Right atrium auricular region (tissue), 2 donors: ENCODE measurements at regions not wholly inside any gene's neighbourhood (a gene's known extent, or its start where the extent isn't known, plus 50 kb on each side); places are given as distances from the start of the nearest gene placed in this dataset.

ENCODE experiments used
- DNase-seq: peaks from one replicate; pipeline ENCODE4 v3.0.0-alpha.2; 2019; ENCODE audit warnings: low spot score
- H3K27ac ChIP-seq, 2 donors: fragments of 200-600 bp; sonication (generic); 1 replicate in 1 of 2; 2 replicates in 1 of 2; pipeline ENCODE4 v1.5.1; 2016 to 2019
- H3K27me3 ChIP-seq, 2 donors: fragments of 200-600 bp; sonication (generic); one replicate each; pipeline versions ENCODE4 v1.5.1 to v1.6.0; 2017 to 2019
- H3K36me3 ChIP-seq: fragments of 200-600 bp; sonication (generic); one replicate; pipeline ENCODE4 v1.5.1; 2016
- H3K4me1 ChIP-seq, 2 donors: fragments of 200-600 bp; sonication (generic); one replicate each; pipeline versions ENCODE4 v1.5.1 to v1.6.0; 2017 to 2019
- H3K4me3 ChIP-seq, 2 donors: fragments of 200-600 bp; sonication (generic); 1 replicate in 1 of 2; 2 replicates in 1 of 2; pipeline ENCODE4 v1.5.1; 2017 to 2019; ENCODE audit warnings: mild to moderate bottlenecking in 1 of 2, moderate library complexity in 1 of 2
- H3K9me3 ChIP-seq, 2 donors: fragments of 200-600 bp; sonication (generic); one replicate each; pipeline ENCODE4 v1.5.1; 2019
- TF ChIP-seq, protein P1 (sequence below), 2 donors: fragments of 200-600 bp; sonication (generic); IDR thresholded peaks; one replicate each; pipeline ENCODE4 v1.5.1; 2019; ENCODE audit warnings: antibody characterized with exemption in 2 of 2

DNA sequence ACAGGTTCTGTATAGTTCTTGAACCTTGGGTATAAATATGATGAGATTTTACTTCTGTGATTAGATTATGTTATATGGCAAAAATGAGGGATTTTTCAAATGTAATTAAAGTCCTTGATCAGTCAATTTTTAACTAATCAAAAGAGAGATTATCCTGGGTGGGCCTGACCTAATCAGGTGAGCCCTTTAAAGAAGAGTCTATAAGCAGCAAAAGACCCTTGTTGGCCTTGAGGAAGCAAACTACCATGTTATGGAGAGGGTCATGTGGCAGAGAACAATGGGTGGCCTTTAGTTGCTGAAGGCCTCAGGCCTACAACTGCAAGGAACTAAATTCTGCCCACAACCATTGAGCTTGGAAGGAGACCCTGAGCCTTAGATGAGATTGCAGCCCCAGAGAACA is 102.5 kb upstream of the RIPOR2 start:
- H3K9me3 ChIP-seq: no peaks in the 10 kb centered on the region
- peaks cover 0 to 6% of the 10 kb centered on the region in 2 donors for H3K4me1 ChIP-seq
- TF ChIP-seq, protein P1, sequence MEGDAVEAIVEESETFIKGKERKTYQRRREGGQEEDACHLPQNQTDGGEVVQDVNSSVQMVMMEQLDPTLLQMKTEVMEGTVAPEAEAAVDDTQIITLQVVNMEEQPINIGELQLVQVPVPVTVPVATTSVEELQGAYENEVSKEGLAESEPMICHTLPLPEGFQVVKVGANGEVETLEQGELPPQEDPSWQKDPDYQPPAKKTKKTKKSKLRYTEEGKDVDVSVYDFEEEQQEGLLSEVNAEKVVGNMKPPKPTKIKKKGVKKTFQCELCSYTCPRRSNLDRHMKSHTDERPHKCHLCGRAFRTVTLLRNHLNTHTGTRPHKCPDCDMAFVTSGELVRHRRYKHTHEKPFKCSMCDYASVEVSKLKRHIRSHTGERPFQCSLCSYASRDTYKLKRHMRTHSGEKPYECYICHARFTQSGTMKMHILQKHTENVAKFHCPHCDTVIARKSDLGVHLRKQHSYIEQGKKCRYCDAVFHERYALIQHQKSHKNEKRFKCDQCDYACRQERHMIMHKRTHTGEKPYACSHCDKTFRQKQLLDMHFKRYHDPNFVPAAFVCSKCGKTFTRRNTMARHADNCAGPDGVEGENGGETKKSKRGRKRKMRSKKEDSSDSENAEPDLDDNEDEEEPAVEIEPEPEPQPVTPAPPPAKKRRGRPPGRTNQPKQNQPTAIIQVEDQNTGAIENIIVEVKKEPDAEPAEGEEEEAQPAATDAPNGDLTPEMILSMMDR (IDR thresholded peaks at IDR 0.05): no peak
- no peaks in the 10 kb centered on the region for H3K27me3 ChIP-seq
- no peak for DNase-seq
- no peaks in the 10 kb centered on the region for H3K36me3 ChIP-seq
- H3K27ac ChIP-seq: no peak overlapping the region
- no peak overlapping the region for H3K4me3 ChIP-seq

DNA sequence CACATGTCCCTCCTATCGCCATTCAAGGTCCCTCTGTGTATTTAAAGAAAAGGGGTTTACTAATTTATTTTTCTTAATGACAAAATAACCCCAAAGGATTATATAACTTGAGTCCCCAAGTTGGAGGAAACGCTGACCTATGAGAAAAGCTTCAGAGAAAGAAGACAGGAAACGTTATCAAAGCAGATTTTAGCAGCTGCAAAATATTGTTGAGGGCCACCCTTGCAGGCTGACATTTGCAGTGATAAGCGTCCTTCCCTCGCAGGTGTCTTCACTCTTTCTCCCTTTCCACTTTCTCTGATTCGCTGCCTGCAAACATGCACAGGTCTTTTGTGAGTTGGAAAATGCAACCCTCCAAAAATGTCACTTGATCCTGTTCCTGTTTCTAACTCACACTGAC is 103.2 kb upstream of the RIPOR2 start:
- TF ChIP-seq, protein P1 (IDR thresholded peaks at IDR 0.05): no peak
- no peaks in the 10 kb centered on the region for H3K9me3 ChIP-seq
- no peaks in the 10 kb centered on the region for H3K36me3 ChIP-seq
- no peak for DNase-seq
- H3K27me3 ChIP-seq: no peaks in the 10 kb centered on the region
- H3K27ac ChIP-seq: no peak overlapping the region
- H3K4me1 ChIP-seq: peaks cover 0 to 6% of the 10 kb centered on the region in 2 donors
- no peak overlapping the region for H3K4me3 ChIP-seq

DNA sequence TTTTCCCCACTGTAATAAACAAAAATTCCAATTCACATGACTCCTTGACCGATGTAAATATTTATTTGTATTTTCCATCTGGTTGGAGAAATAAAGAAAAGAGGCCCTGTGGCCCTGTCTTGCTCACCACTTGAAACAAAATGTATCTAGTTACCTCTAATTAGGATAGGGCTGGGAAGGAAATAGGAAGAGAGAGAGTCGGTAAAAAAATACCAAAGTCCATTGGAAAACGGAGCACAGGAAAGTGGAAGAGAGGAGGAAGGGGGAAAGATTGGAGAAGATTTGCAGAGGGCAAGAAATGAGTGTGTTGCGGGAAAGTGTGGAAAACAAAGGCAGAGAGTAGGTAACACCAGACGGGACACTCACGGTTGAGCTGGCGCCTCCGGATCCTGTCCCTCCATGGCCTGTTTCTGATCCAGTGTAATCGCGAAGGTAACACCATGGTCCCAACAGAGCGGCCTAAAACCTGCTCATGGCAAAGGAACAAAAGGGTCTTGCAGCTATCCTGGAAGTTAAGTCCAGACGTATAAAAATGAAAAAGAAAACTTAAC is 105.8 kb upstream of the RIPOR2 start:
- Histone ChIP-seq H3K27me3 (no peaks in the 10 kb centered on the region), H3K9me3 (no peaks in the 10 kb centered on the region), H3K36me3 (no peaks in the 10 kb centered on the region), H3K27ac (no peak overlapping the region), H3K4me3 (no peak overlapping the region), H3K4me1 (no peaks in the 10 kb centered on the region)
- TF ChIP-seq, protein P1 (IDR thresholded peaks at IDR 0.05): no peak
- no peak for DNase-seq

DNA sequence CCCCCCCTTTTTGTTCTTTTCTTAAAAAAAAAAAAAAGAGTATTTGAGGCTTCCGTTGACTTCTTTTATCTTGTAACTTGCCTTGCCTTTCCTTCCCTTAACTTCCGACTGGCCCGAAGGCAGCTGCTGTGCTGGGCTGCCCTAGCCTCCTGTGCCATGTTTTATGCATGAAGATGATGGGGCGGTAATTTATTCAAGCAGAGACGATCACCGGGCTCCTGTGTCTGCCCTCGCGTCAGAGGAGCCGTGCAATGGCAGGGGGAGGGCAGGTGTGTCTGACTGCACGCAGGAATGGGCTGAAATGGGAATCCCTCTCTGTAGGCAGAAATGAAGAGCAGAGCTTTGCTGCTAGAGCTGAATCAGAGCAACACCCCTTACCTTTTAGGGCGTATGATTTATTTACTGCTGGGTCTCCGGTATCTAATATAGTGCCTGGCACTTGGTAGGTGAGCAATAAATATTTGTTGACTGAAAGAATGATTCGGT is 106.3 kb upstream of the RIPOR2 start:
- TF ChIP-seq, protein P1 (IDR thresholded peaks at IDR 0.05): no peak
- Histone ChIP-seq H3K27ac (no peak overlapping the region), H3K27me3 (no peaks in the 10 kb centered on the region), H3K36me3 (no peaks in the 10 kb centered on the region), H3K4me1 (no peaks in the 10 kb centered on the region), H3K4me3 (no peak overlapping the region), H3K9me3 (no peaks in the 10 kb centered on the region)
- DNase-seq: no peak

DNA sequence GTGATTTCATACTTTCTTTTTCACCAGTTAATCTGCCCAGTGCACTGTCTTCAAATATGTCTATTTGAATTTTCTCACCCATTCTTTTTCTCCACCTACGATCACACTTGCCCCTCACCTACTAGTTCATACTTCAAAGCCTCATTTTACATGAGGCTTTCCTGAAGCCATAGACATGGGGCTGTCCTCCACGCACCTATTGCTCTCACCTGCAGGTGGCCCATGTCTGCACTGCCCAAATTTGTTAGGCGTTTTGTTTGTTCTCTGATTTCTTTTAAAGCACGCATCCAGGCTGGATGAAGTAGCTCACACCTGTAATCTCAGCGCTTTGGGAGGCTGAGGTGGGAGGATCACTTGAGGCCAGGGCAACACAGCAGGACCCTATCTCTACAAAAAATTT is 106.8 kb upstream of the RIPOR2 start:
- H3K4me3 ChIP-seq: no peak overlapping the region
- no peak overlapping the region for H3K27ac ChIP-seq
- H3K27me3 ChIP-seq: no peaks in the 10 kb centered on the region
- no peaks in the 10 kb centered on the region for H3K9me3 ChIP-seq
- no peaks in the 10 kb centered on the region for H3K36me3 ChIP-seq
- TF ChIP-seq, protein P1 (IDR thresholded peaks at IDR 0.05): no peak
- DNase-seq: no peak
- H3K4me1 ChIP-seq: no peaks in the 10 kb centered on the region
